ENCODE measurements at regions not wholly inside any gene's neighbourhood (a gene's known extent, or its start where the extent isn't known, plus 50 kb on each side); places are given as distances from the start of the nearest gene placed in this dataset.
"Not testable (repeated sequence)": the region's sequence is repeated elsewhere in the genome, so short reads cannot be mapped to it uniquely, and the experiment has no call there.

GRCh38 chr15:38750786-38751185 is 186.2 kb upstream of the RASGRP1 start:
- DNase-seq, result no peak

GRCh38 chr15:38755718-38756117 is 191.1 kb upstream of the RASGRP1 start:
- no peak for DNase-seq

GRCh38 chr15:38756441-38756840 is 191.8 kb upstream of the RASGRP1 start:
- DNase-seq, result no peak

- DNase-seq, result no peak
Observed at GRCh38 chr15:38758043-38758442, 193.4 kb upstream of the RASGRP1 start.

- no peak for DNase-seq
Observed at GRCh38 chr15:38761681-38762080, 197.1 kb upstream of the RASGRP1 start.

GRCh38 chr15:38768970-38769369 is 204.4 kb upstream of the RASGRP1 start:
- DNase-seq, result no peak

- no peak for DNase-seq
Observed at GRCh38 chr15:38769492-38769891, 204.9 kb upstream of the RASGRP1 start.

- DNase-seq, result not testable (repeated sequence)
Observed at GRCh38 chr15:38774076-38774475, 209.5 kb upstream of the RASGRP1 start.

GRCh38 chr15:38781196-38781595 is 216.6 kb upstream of the RASGRP1 start:
- DNase-seq, result no peak

GRCh38 chr15:38782156-38782555 is 217.5 kb upstream of the RASGRP1 start:
- no peak for DNase-seq

- no peak for DNase-seq
Observed at GRCh38 chr15:38788918-38789317, 224.3 kb upstream of the RASGRP1 start.

GRCh38 chr15:38789566-38789965 is 225.0 kb upstream of the RASGRP1 start:
- DNase-seq, result no peak

- no peak for DNase-seq
Observed at GRCh38 chr15:38793206-38793810, 228.7 kb upstream of the RASGRP1 start.

- no peak for DNase-seq
Observed at GRCh38 chr15:38795471-38796245, 231.0 kb upstream of the RASGRP1 start.

GRCh38 chr15:38796589-38796988 is 232.0 kb upstream of the RASGRP1 start:
- no peak for DNase-seq

GRCh38 chr15:38797506-38797905 is 232.9 kb upstream of the RASGRP1 start:
- not testable (repeated sequence) for DNase-seq

GRCh38 chr15:38799202-38799601 is 234.6 kb upstream of the RASGRP1 start:
- DNase-seq, result not testable (repeated sequence)

GRCh38 chr15:38809621-38810020 is 245.0 kb upstream of the RASGRP1 start:
- no peak for DNase-seq

GRCh38 chr15:38810686-38811085 is 246.1 kb upstream of the RASGRP1 start:
- no peak for DNase-seq

- DNase-seq, result not testable (repeated sequence)
Observed at GRCh38 chr15:38814254-38814653, 249.6 kb upstream of the RASGRP1 start.

GRCh38 chr15:38814891-38815290 is 250.3 kb upstream of the RASGRP1 start:
- DNase-seq, result no peak

GRCh38 chr15:38817427-38818156 is 253.0 kb upstream of the RASGRP1 start:
- peak; percentile 78 for DNase-seq

- DNase-seq, result no peak
Observed at GRCh38 chr15:38818157-38818790, 253.7 kb upstream of the RASGRP1 start.
